Activated CD4-positive, alpha-beta T cell treated with anti-CD3 and anti-CD28 coated beads, Interleukin-2, Interleukin-4, amounts not matched to agents 100 ng/mL and 50 ng/mL, durations not matched to agents 16 hours and 8 hours (primary cell): ENCODE measurements at regions not wholly inside any gene's neighbourhood (a gene's known extent, or its start where the extent isn't known, plus 50 kb on each side); places are given as distances from the start of the nearest gene placed in this dataset.

Source experiments
- DNase-seq: peaks from one replicate; pipeline ENCODE4 v3.0.0-alpha.2; 2020; ENCODE audit warnings: low spot score

DNA sequence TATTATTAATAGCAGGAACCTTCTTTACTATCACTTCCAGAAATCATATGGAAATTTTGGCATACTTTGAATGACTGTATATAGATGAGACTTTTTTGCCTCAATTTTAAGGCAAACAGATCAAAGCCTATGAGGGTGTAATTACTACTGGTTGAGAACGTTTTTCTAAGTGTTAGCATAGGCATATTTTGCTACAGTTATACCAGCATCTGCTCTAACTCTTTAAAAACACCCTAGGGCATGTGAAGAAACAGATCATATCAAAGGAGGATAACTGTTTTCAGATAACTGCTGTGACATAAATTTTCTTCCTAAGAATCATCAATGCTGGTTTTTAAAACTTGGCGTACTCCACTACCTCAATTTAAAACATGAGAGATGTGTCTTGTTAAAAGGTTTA, 1155.3 kb downstream of the FSTL5 start:
- no peak for DNase-seq

DNA sequence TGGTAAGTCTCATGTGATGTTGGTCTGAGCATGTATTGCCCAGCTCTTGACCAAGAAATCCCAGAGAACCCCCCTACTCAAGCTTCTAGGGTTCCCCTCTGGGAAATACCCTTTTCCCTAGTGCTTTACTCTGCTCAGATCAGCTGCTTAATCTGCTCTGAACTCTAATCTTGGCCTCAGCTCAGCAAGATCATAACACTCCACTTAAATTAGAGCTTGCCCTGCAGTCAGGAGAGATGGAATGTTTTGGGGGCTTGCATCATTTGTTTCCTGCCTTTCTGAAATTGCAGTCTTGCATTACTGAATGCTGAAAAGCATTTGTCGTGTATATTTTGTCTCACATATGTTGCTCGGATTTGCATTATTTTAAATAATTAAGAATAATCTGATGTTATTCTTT, 1153.6 kb downstream of the FSTL5 start:
- no peak for DNase-seq
